Neuron (in vitro differentiated cells): ENCODE measurements at regions not wholly inside any gene's neighbourhood (a gene's known extent, or its start where the extent isn't known, plus 50 kb on each side); places are given as distances from the start of the nearest gene placed in this dataset.

ENCODE experiments used
- H2AFZ ChIP-seq: one replicate; pipeline ENCODE4 v1.6.1; 2013; ENCODE audit warnings: low read depth, mild to moderate bottlenecking, inconsistent platforms, low read length, moderate library complexity
- H3K27me3 ChIP-seq: one replicate; pipeline ENCODE4 v1.6.1; 2013; ENCODE audit warnings: low read length; ENCODE audit not compliant: insufficient read depth
- H3K36me3 ChIP-seq: one replicate; pipeline ENCODE4 v1.6.1; 2013; ENCODE audit warnings: low read length; ENCODE audit not compliant: insufficient read depth
- H3K4me1 ChIP-seq: one replicate; pipeline ENCODE4 v1.6.1; 2013; ENCODE audit warnings: low read length; ENCODE audit not compliant: insufficient read depth
- H3K4me3 ChIP-seq: 2 replicates; pipeline ENCODE4 v1.5.1; 2013; ENCODE audit warnings: mild to moderate bottlenecking, low read length, moderate library complexity
- H3K9me3 ChIP-seq: one replicate; pipeline ENCODE4 v1.6.1; 2013; ENCODE audit warnings: low read length

GRCh38 chr11:95389427-95389826 lies 158.4 kb upstream of the SESN3 start:
- Histone ChIP-seq H3K27me3 (no peaks in the 10 kb centered on the region), H2AFZ (no peak overlapping the region), H3K4me3 (no peak overlapping the region), H3K9me3 (no peaks in the 10 kb centered on the region), H3K4me1 (no peaks in the 10 kb centered on the region), H3K36me3 (no peaks in the 10 kb centered on the region)

GRCh38 chr11:95388086-95388485 lies 157.1 kb upstream of the SESN3 start:
- Histone ChIP-seq H2AFZ (no peak overlapping the region), H3K27me3 (no peaks in the 10 kb centered on the region), H3K9me3 (no peaks in the 10 kb centered on the region), H3K4me1 (no peaks in the 10 kb centered on the region), H3K4me3 (no peak overlapping the region), H3K36me3 (no peaks in the 10 kb centered on the region)

- Histone ChIP-seq H3K36me3 (no peaks in the 10 kb centered on the region), H3K4me3 (no peak overlapping the region), H3K9me3 (no peaks in the 10 kb centered on the region), H3K4me1 (no peaks in the 10 kb centered on the region), H2AFZ (no peak overlapping the region), H3K27me3 (no peaks in the 10 kb centered on the region)
Observed at GRCh38 chr11:95387325-95387724, 156.3 kb upstream of the SESN3 start.

GRCh38 chr11:95385577-95385976 lies 154.6 kb upstream of the SESN3 start:
- no peaks in the 10 kb centered on the region for H3K36me3 ChIP-seq
- H3K4me3 ChIP-seq = no peak overlapping the region
- H3K9me3 ChIP-seq = no peaks in the 10 kb centered on the region
- H3K4me1 ChIP-seq = no peaks in the 10 kb centered on the region
- H3K27me3 ChIP-seq = peaks cover 5% of the 10 kb centered on the region
- no peak overlapping the region for H2AFZ ChIP-seq

GRCh38 chr11:95379479-95379878 lies 148.5 kb upstream of the SESN3 start:
- H3K4me3 ChIP-seq = no peak overlapping the region
- H3K9me3 ChIP-seq = no peaks in the 10 kb centered on the region
- peaks cover 5% of the 10 kb centered on the region for H3K27me3 ChIP-seq
- no peaks in the 10 kb centered on the region for H3K4me1 ChIP-seq
- no peaks in the 10 kb centered on the region for H3K36me3 ChIP-seq
- H2AFZ ChIP-seq = no peak overlapping the region

GRCh38 chr11:95378789-95379188 lies 147.8 kb upstream of the SESN3 start:
- no peak overlapping the region for H3K4me3 ChIP-seq
- H3K36me3 ChIP-seq = no peaks in the 10 kb centered on the region
- H3K4me1 ChIP-seq = no peaks in the 10 kb centered on the region
- H2AFZ ChIP-seq = no peak overlapping the region
- peaks cover 5% of the 10 kb centered on the region for H3K27me3 ChIP-seq
- no peaks in the 10 kb centered on the region for H3K9me3 ChIP-seq

GRCh38 chr11:95378111-95378510 lies 147.1 kb upstream of the SESN3 start:
- H2AFZ ChIP-seq = no peak overlapping the region
- no peak overlapping the region for H3K4me3 ChIP-seq
- H3K36me3 ChIP-seq = no peaks in the 10 kb centered on the region
- peaks cover 5% of the 10 kb centered on the region for H3K27me3 ChIP-seq
- no peaks in the 10 kb centered on the region for H3K9me3 ChIP-seq
- H3K4me1 ChIP-seq = no peaks in the 10 kb centered on the region

GRCh38 chr11:95375886-95376285 lies 144.9 kb upstream of the SESN3 start:
- Histone ChIP-seq H3K27me3 (peaks cover 4% of the 10 kb centered on the region), H3K4me3 (no peak overlapping the region), H3K36me3 (no peaks in the 10 kb centered on the region), H2AFZ (no peak overlapping the region), H3K9me3 (no peaks in the 10 kb centered on the region), H3K4me1 (no peaks in the 10 kb centered on the region)

GRCh38 chr11:95375451-95375850 lies 144.4 kb upstream of the SESN3 start:
- H3K27me3 ChIP-seq = no peaks in the 10 kb centered on the region
- H3K9me3 ChIP-seq = no peaks in the 10 kb centered on the region
- H2AFZ ChIP-seq = no peak overlapping the region
- H3K4me3 ChIP-seq = no peak overlapping the region
- no peaks in the 10 kb centered on the region for H3K36me3 ChIP-seq
- no peaks in the 10 kb centered on the region for H3K4me1 ChIP-seq

GRCh38 chr11:95374105-95374504 lies 143.1 kb upstream of the SESN3 start:
- H2AFZ ChIP-seq = no peak overlapping the region
- H3K4me3 ChIP-seq = no peak overlapping the region
- no peaks in the 10 kb centered on the region for H3K27me3 ChIP-seq
- no peaks in the 10 kb centered on the region for H3K4me1 ChIP-seq
- H3K9me3 ChIP-seq = no peaks in the 10 kb centered on the region
- no peaks in the 10 kb centered on the region for H3K36me3 ChIP-seq

GRCh38 chr11:95373241-95373640 lies 142.2 kb upstream of the SESN3 start:
- no peaks in the 10 kb centered on the region for H3K9me3 ChIP-seq
- H3K4me1 ChIP-seq = no peaks in the 10 kb centered on the region
- no peak overlapping the region for H2AFZ ChIP-seq
- no peaks in the 10 kb centered on the region for H3K36me3 ChIP-seq
- H3K4me3 ChIP-seq = no peak overlapping the region
- H3K27me3 ChIP-seq = no peaks in the 10 kb centered on the region

- Histone ChIP-seq H3K4me1 (no peaks in the 10 kb centered on the region), H3K4me3 (no peak overlapping the region), H3K27me3 (no peaks in the 10 kb centered on the region), H3K9me3 (no peaks in the 10 kb centered on the region), H3K36me3 (no peaks in the 10 kb centered on the region), H2AFZ (no peak overlapping the region)
Observed at GRCh38 chr11:95372097-95372656, 141.2 kb upstream of the SESN3 start.

GRCh38 chr11:95371153-95371552 lies 140.2 kb upstream of the SESN3 start:
- no peaks in the 10 kb centered on the region for H3K9me3 ChIP-seq
- no peak overlapping the region for H2AFZ ChIP-seq
- no peaks in the 10 kb centered on the region for H3K27me3 ChIP-seq
- no peaks in the 10 kb centered on the region for H3K4me1 ChIP-seq
- no peak overlapping the region for H3K4me3 ChIP-seq
- H3K36me3 ChIP-seq = no peaks in the 10 kb centered on the region

GRCh38 chr11:95367726-95368125 lies 136.7 kb upstream of the SESN3 start:
- Histone ChIP-seq H3K4me3 (no peak overlapping the region), H3K9me3 (no peaks in the 10 kb centered on the region), H3K36me3 (no peaks in the 10 kb centered on the region), H2AFZ (no peak overlapping the region), H3K27me3 (no peaks in the 10 kb centered on the region), H3K4me1 (peaks cover 10% of the 10 kb centered on the region)
